HAP-1 (cell line): ENCODE measurements at regions not wholly inside any gene's neighbourhood (a gene's known extent, or its start where the extent isn't known, plus 50 kb on each side); places are given as distances from the start of the nearest gene placed in this dataset.

Experiments used
- DNase-seq, 2 experiments: peaks; one replicate each; pipeline ENCODE4 v3.0.0-alpha.2; 2016 to 2020; ENCODE audit warnings: low spot score in 2 of 2
- H3K27me3 ChIP-seq: fragments of 250-450 bp; sonication (Bioruptor Pico); 2 replicates; pipeline ENCODE4 v1.5.1; 2020; ENCODE audit warnings: low read depth, mild to moderate bottlenecking, moderate library complexity
- H3K36me3 ChIP-seq: fragments of 250-450 bp; sonication (Bioruptor Pico); replicated peaks from 2 replicates; pipeline ENCODE4 v1.5.1; 2020; ENCODE audit warnings: mild to moderate bottlenecking
- H3K4me1 ChIP-seq: fragments of 250-450 bp; sonication (Bioruptor Pico); 2 replicates; pipeline ENCODE4 v1.5.1; 2020; ENCODE audit warnings: mild to moderate bottlenecking
- H3K4me3 ChIP-seq: fragments of 250-450 bp; sonication (Bioruptor Pico); 2 replicates; pipeline ENCODE4 v1.5.1; 2020; ENCODE audit warnings: mild to moderate bottlenecking, moderate library complexity
- H3K9me3 ChIP-seq: fragments of 250-450 bp; sonication (Bioruptor Pico); 2 replicates; pipeline ENCODE4 v1.5.1; 2020; ENCODE audit warnings: mild to moderate bottlenecking, moderate library complexity
- in situ Hi-C: fragments of 300-500 bp; cut with MboI; formaldehyde crosslinking; loops from 3 replicates; pipeline ENCODE4 v1.14.3; 2020; ENCODE audit warnings: low sequenced_read_pairs, inconsistent platforms, mixed read lengths

- H3K36me3 ChIP-seq = no peaks in the 10 kb centered on the region
- H3K9me3 ChIP-seq = no peaks in the 10 kb centered on the region
- in situ Hi-C loops = no loop called here
- DNase-seq = no peak
- no peak overlapping the region for H3K4me3 ChIP-seq
- peaks cover 14% of the 10 kb centered on the region for H3K4me1 ChIP-seq
- H3K27me3 ChIP-seq = no peaks in the 10 kb centered on the region
These were observed 170.0 kb upstream of the NR5A2 start for GRCh38 chr1:199857516-199857915.

- in situ Hi-C loops = no loop called here
- Histone ChIP-seq H3K4me3 (no peak overlapping the region), H3K36me3 (no peaks in the 10 kb centered on the region), H3K27me3 (no peaks in the 10 kb centered on the region), H3K9me3 (no peaks in the 10 kb centered on the region), H3K4me1 (peaks cover 14% of the 10 kb centered on the region)
- DNase-seq = no peak
These were observed 169.3 kb upstream of the NR5A2 start for GRCh38 chr1:199858171-199858570.

DNA sequence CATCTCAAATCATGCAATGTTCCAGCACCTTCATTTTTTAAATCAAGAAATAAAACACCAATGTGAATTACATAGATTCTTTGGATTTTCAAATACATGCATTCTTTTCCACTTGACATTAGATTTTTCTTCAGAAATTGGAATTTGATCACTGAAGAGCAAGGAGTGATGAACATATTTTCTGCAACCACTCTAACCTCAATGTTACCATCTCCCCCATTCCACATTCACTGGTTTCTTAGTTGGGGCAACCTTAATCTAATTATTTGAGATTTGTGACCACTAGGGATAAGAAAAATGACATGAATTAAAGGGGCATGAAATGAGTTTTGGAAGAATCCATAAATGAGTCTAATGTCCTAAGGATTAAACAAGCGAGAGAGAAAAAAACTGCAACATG is 168.7 kb upstream of the NR5A2 start:
- Histone ChIP-seq H3K4me1 (peaks cover 14% of the 10 kb centered on the region), H3K36me3 (no peaks in the 10 kb centered on the region), H3K9me3 (no peaks in the 10 kb centered on the region), H3K27me3 (no peaks in the 10 kb centered on the region), H3K4me3 (no peak overlapping the region)
- in situ Hi-C loops = no loop called here
- no peak for DNase-seq

- no peaks in the 10 kb centered on the region for H3K36me3 ChIP-seq
- no peaks in the 10 kb centered on the region for H3K27me3 ChIP-seq
- no peaks in the 10 kb centered on the region for H3K9me3 ChIP-seq
- no peak for DNase-seq
- in situ Hi-C loops = no loop called here
- H3K4me1 ChIP-seq = peaks cover 14% of the 10 kb centered on the region
- H3K4me3 ChIP-seq = no peak overlapping the region
These were observed 168.0 kb upstream of the NR5A2 start for GRCh38 chr1:199859491-199859933.

- Histone ChIP-seq H3K9me3 (no peaks in the 10 kb centered on the region), H3K4me3 (no peak overlapping the region), H3K4me1 (peaks cover 4% of the 10 kb centered on the region), H3K27me3 (no peaks in the 10 kb centered on the region), H3K36me3 (no peaks in the 10 kb centered on the region)
- in situ Hi-C loops = no loop called here
- DNase-seq = no peak
These were observed 166.3 kb upstream of the NR5A2 start for GRCh38 chr1:199861020-199861795.

DNA sequence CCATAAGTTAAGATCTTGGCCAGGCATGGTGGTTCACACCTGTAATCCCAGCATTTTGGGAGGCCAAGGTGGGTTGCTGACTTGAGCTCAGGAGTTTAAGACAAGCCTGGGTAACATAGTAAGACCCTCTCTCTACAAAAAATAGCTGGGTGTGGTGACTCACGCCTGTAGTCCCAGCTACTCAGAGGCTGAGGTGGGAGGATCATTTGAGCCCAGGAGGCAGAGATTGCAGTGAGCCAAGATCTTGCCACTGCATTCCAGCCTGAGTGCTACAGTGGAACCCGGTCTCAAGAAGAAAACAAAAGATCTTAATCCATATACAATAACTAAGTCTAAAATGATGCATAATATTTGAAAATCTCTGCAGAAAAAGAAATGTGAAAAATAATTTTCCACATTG is 165.5 kb upstream of the NR5A2 start:
- H3K27me3 ChIP-seq = no peaks in the 10 kb centered on the region
- no peak overlapping the region for H3K4me3 ChIP-seq
- H3K36me3 ChIP-seq = no peaks in the 10 kb centered on the region
- H3K9me3 ChIP-seq = no peaks in the 10 kb centered on the region
- in situ Hi-C loops = no loop called here
- no peaks in the 10 kb centered on the region for H3K4me1 ChIP-seq
- no peak for DNase-seq

DNA sequence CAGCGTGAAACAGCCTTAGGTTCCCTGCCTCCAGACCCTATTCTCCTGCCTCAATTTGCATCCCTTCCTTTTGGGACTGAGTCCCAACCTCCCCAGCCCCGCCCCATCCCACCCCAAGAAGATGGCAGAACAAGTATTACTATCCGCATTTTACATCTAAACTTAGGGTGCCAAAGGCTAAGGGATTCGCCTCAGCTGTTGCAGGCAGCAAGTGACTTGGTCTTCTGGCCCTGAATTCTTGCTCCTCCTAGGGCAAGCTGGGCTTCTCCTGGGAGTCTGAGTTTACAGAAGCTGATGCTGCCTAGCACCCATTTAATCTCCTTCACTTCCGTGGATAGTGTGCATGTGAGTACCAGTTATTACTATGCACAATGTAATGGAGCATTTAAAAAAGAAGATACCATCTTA is 161.3 kb upstream of the NR5A2 start:
- Histone ChIP-seq H3K4me3 (no peak overlapping the region), H3K4me1 (no peaks in the 10 kb centered on the region), H3K9me3 (no peaks in the 10 kb centered on the region), H3K27me3 (no peaks in the 10 kb centered on the region), H3K36me3 (no peaks in the 10 kb centered on the region)
- no peak for DNase-seq
- in situ Hi-C loops = no loop called here

DNA sequence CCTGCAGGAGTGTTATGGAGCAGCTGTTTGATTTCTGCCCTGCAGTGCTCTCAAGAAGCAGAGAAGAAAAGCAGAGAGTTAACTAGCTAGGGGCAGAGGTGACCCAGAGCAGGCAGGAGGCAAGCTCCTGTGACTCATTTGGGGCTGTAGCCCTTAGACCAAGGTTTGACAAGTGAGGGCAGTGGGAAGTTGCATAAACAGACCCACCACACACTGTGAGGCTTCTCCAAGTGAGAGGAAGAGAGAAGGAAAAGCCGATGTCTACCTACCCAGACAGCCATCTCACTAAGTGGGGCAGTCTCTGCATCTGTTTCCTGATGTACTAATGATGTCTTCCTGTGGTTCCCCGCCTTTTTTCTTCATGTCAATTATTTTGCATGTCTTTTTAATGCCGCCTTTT is 159.9 kb upstream of the NR5A2 start:
- H3K27me3 ChIP-seq = no peaks in the 10 kb centered on the region
- no peaks in the 10 kb centered on the region for H3K36me3 ChIP-seq
- H3K9me3 ChIP-seq = no peaks in the 10 kb centered on the region
- no peaks in the 10 kb centered on the region for H3K4me1 ChIP-seq
- no peak for DNase-seq
- H3K4me3 ChIP-seq = no peak overlapping the region
- in situ Hi-C loops = no loop called here

GRCh38 chr1:199868777-199869176 is 158.7 kb upstream of the NR5A2 start:
- DNase-seq = no peak
- no peaks in the 10 kb centered on the region for H3K9me3 ChIP-seq
- no peaks in the 10 kb centered on the region for H3K27me3 ChIP-seq
- in situ Hi-C loops = no loop called here
- H3K36me3 ChIP-seq = no peaks in the 10 kb centered on the region
- no peak overlapping the region for H3K4me3 ChIP-seq
- no peaks in the 10 kb centered on the region for H3K4me1 ChIP-seq

- Histone ChIP-seq H3K4me1 (no peaks in the 10 kb centered on the region), H3K36me3 (no peaks in the 10 kb centered on the region), H3K27me3 (no peaks in the 10 kb centered on the region), H3K9me3 (no peaks in the 10 kb centered on the region), H3K4me3 (no peak overlapping the region)
- no peak for DNase-seq
- in situ Hi-C loops = no loop called here
These were observed 152.2 kb upstream of the NR5A2 start for GRCh38 chr1:199875337-199875736.

DNA sequence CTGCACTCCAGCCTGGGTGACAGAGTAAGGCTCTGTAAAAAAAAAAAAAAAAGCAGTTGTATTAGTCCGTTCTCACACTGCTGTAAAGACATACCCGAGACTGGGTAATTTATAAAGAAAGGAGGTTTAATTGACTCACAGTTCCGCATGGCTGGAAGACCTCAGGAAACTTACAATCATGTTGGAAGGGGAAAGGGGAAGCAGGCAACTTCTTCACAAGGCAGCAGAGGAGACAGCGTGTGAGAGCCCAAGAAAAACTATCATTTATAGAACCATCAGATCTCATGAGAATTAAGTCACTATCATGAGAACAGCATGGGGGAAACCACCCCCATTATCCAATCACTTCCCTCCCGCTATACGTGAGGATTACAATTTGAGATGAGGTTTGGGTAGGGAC is 151.7 kb upstream of the NR5A2 start:
- H3K4me3 ChIP-seq = no peak overlapping the region
- H3K9me3 ChIP-seq = no peaks in the 10 kb centered on the region
- DNase-seq = no peak
- H3K27me3 ChIP-seq = no peaks in the 10 kb centered on the region
- in situ Hi-C loops = no loop called here
- H3K4me1 ChIP-seq = no peaks in the 10 kb centered on the region
- no peaks in the 10 kb centered on the region for H3K36me3 ChIP-seq

- DNase-seq = no peak
- no peaks in the 10 kb centered on the region for H3K9me3 ChIP-seq
- no peaks in the 10 kb centered on the region for H3K36me3 ChIP-seq
- H3K4me1 ChIP-seq = no peaks in the 10 kb centered on the region
- H3K27me3 ChIP-seq = no peaks in the 10 kb centered on the region
- H3K4me3 ChIP-seq = no peak overlapping the region
- in situ Hi-C loops = no loop called here
These were observed 149.8 kb upstream of the NR5A2 start for GRCh38 chr1:199877526-199878384.

GRCh38 chr1:199878823-199879222 is 148.7 kb upstream of the NR5A2 start:
- Histone ChIP-seq H3K27me3 (no peaks in the 10 kb centered on the region), H3K4me1 (no peaks in the 10 kb centered on the region), H3K4me3 (no peak overlapping the region), H3K9me3 (no peaks in the 10 kb centered on the region), H3K36me3 (no peaks in the 10 kb centered on the region)
- in situ Hi-C loops = no loop called here
- DNase-seq = no peak

- H3K36me3 ChIP-seq = no peaks in the 10 kb centered on the region
- H3K4me1 ChIP-seq = no peaks in the 10 kb centered on the region
- H3K27me3 ChIP-seq = no peaks in the 10 kb centered on the region
- no peak for DNase-seq
- H3K4me3 ChIP-seq = no peak overlapping the region
- no peaks in the 10 kb centered on the region for H3K9me3 ChIP-seq
- in situ Hi-C loops = no loop called here
These were observed 128.9 kb upstream of the NR5A2 start for GRCh38 chr1:199898654-199899053.
